SU-DHL-6 (cell line): ENCODE measurements at regions not wholly inside any gene's neighbourhood (a gene's known extent, or its start where the extent isn't known, plus 50 kb on each side); places are given as distances from the start of the nearest gene placed in this dataset.

Source experiments
- H2AFZ ChIP-seq: fragments of 200-600 bp; sonication (generic); 2 replicates; pipeline ENCODE4 v1.6.1; 2014; ENCODE audit warnings: low read depth, mild to moderate bottlenecking, moderate library complexity, mixed read lengths, antibody characterized with exemption, low read length; ENCODE audit not compliant: severe bottlenecking
- H3F3A ChIP-seq: fragments of 200-600 bp; shearing (Covaris generic); 2 replicates; pipeline ENCODE4 v1.6.0; 2016; ENCODE audit warnings: antibody characterized with exemption, mild to moderate bottlenecking; ENCODE audit not compliant: insufficient read depth
- H3K27ac ChIP-seq: fragments of 200-600 bp; sonication (generic); 2 replicates; pipeline ENCODE4 v1.5.1; 2016; ENCODE audit warnings: low read depth, mild to moderate bottlenecking, low read length, moderate library complexity, mixed read lengths
- H3K27me3 ChIP-seq: fragments of 200-600 bp; sonication (generic), shearing (Covaris generic); 2 replicates; pipeline ENCODE4 v1.6.0; 2014; ENCODE audit warnings: mild to moderate bottlenecking, low read length
- H3K36me3 ChIP-seq: fragments of 200-600 bp; sonication (generic); 2 replicates; pipeline ENCODE4 v1.6.1; 2014; ENCODE audit warnings: mild to moderate bottlenecking, low read length, mixed read lengths
- H3K4me2 ChIP-seq: fragments of 300-600, 200-600 bp; shearing (Covaris generic), sonication (generic); 2 replicates; pipeline ENCODE4 v1.6.0; 2014; ENCODE audit warnings: low read length, low read depth, mild to moderate bottlenecking; ENCODE audit not compliant: poor library complexity, severe bottlenecking
- H3K4me3 ChIP-seq: fragments of 200-600 bp; sonication (generic); 2 replicates; pipeline ENCODE4 v1.5.1; 2014; ENCODE audit warnings: antibody characterized with exemption, low read length, mild to moderate bottlenecking, mixed read lengths; ENCODE audit not compliant: insufficient read depth, poor library complexity, severe bottlenecking
- H3K79me2 ChIP-seq: fragments of 200-600 bp; sonication (generic); 2 replicates; pipeline ENCODE4 v1.6.1; 2014; ENCODE audit warnings: mild to moderate bottlenecking, low read length, moderate library complexity; ENCODE audit not compliant: insufficient read depth
- H3K9ac ChIP-seq: fragments of 200-600 bp; sonication (generic); 2 replicates; pipeline ENCODE4 v1.7.0; 2014; ENCODE audit warnings: mild to moderate bottlenecking, low read length
- H3K9me2 ChIP-seq: fragments of 200-600 bp; sonication (generic); replicated peaks from 2 replicates; pipeline ENCODE4 v1.6.1; 2014; ENCODE audit warnings: low read length; ENCODE audit not compliant: insufficient read depth
- H3K9me3 ChIP-seq: fragments of 200-600 bp; sonication (generic); 2 replicates; pipeline ENCODE4 v1.6.1; 2014; ENCODE audit warnings: low read length, mixed read lengths; ENCODE audit not compliant: insufficient read depth
- H4K20me1 ChIP-seq: fragments of 200-600 bp; sonication (generic); 2 replicates; pipeline ENCODE4 v1.6.1; 2014; ENCODE audit warnings: low read depth, mild to moderate bottlenecking, antibody characterized with exemption, low read length, moderate library complexity, mixed read lengths
- CTCF ChIP-seq: fragments of 200-600 bp; sonication (generic); IDR thresholded peaks from one replicate; pipeline ENCODE4 v1.5.1; 2017; ENCODE audit warnings: antibody characterized with exemption, mild to moderate bottlenecking, low read length, moderate library complexity; ENCODE audit not compliant: insufficient read depth, poor library complexity, severe bottlenecking
- EZH2phosphoT487 ChIP-seq: fragments of 200-600 bp; sonication (generic), shearing (Covaris generic); conservative IDR thresholded peaks from 2 replicates; pipeline ENCODE4 v1.6.1; 2018; ENCODE audit warnings: mild to moderate bottlenecking, antibody characterized with exemption, low read length, moderate library complexity, mixed read lengths

GRCh38 chr9:16316456-16316855 is 554.0 kb downstream of the BNC2 start:
- Histone ChIP-seq H3K4me3 (no peak overlapping the region), H3F3A (no peaks in the 10 kb centered on the region), H3K79me2 (no peaks in the 10 kb centered on the region), H3K4me2 (no peak overlapping the region), H3K36me3 (no peaks in the 10 kb centered on the region), H2AFZ (no peak overlapping the region), H3K9me2 (no peaks in the 10 kb centered on the region), H3K9me3 (no peaks in the 10 kb centered on the region), H3K27me3 (no peaks in the 10 kb centered on the region), H3K27ac (no peak overlapping the region), H4K20me1 (no peaks in the 10 kb centered on the region), H3K9ac (no peak overlapping the region)
- TF ChIP-seq CTCF (no peak), EZH2phosphoT487 (no peak)

GRCh38 chr9:16316911-16317817 is 553.3 kb downstream of the BNC2 start:
- no peak overlapping the region for H3K27ac ChIP-seq
- no peaks in the 10 kb centered on the region for H3K79me2 ChIP-seq
- no peaks in the 10 kb centered on the region for H3K9me2 ChIP-seq
- no peak overlapping the region for H3K4me2 ChIP-seq
- H3K36me3 ChIP-seq: no peaks in the 10 kb centered on the region
- no peaks in the 10 kb centered on the region for H3K9me3 ChIP-seq
- no peaks in the 10 kb centered on the region for H3F3A ChIP-seq
- H3K27me3 ChIP-seq: no peaks in the 10 kb centered on the region
- H2AFZ ChIP-seq: no peak overlapping the region
- no peaks in the 10 kb centered on the region for H4K20me1 ChIP-seq
- H3K9ac ChIP-seq: no peak overlapping the region
- H3K4me3 ChIP-seq: no peak overlapping the region
- TF ChIP-seq EZH2phosphoT487 (no peak), CTCF (no peak)

GRCh38 chr9:16318516-16319060 is 551.9 kb downstream of the BNC2 start:
- Histone ChIP-seq H3K36me3 (no peaks in the 10 kb centered on the region), H3K9ac (no peak overlapping the region), H3K9me2 (no peaks in the 10 kb centered on the region), H3K27me3 (no peaks in the 10 kb centered on the region), H3K79me2 (no peaks in the 10 kb centered on the region), H3F3A (no peaks in the 10 kb centered on the region), H3K9me3 (no peaks in the 10 kb centered on the region), H3K4me3 (no peak overlapping the region), H4K20me1 (no peaks in the 10 kb centered on the region), H3K27ac (no peak overlapping the region), H2AFZ (no peak overlapping the region), H3K4me2 (no peak overlapping the region)
- TF ChIP-seq EZH2phosphoT487: no peak
- no peak for TF ChIP-seq CTCF
